Esophagus squamous epithelium (tissue), 5 donors: ENCODE measurements at regions not wholly inside any gene's neighbourhood (a gene's known extent, or its start where the extent isn't known, plus 50 kb on each side); places are given as distances from the start of the nearest gene placed in this dataset.

Source experiments
- DNase-seq: peaks from one replicate; lab custom pipeline; 2025; lab: John Stamatoyannopoulos, UW
- H3K27ac ChIP-seq, 4 donors: fragments of 200-600 bp; sonication (generic); one replicate each; pipeline ENCODE4 v1.5.1; 2016 to 2019; ENCODE audit warnings: mild to moderate bottlenecking in 1 of 4
- H3K27me3 ChIP-seq, 4 donors: fragments of 200-600 bp; sonication (generic); 1 replicate in 3 of 4; 2 replicates in 1 of 4; pipeline versions ENCODE4 v1.5.1 to v1.6.0; 2017 to 2021; ENCODE audit warnings: antibody characterized with exemption in 1 of 4
- H3K36me3 ChIP-seq, 3 donors: fragments of 200-600 bp; sonication (generic); one replicate each; pipeline ENCODE4 v1.5.1; 2016 to 2019
- H3K4me1 ChIP-seq, 3 donors: fragments of 200-600 bp; sonication (generic); one replicate each; pipeline ENCODE4 v1.5.1; 2017 to 2019
- H3K4me3 ChIP-seq, 4 donors: fragments of 200-600 bp; sonication (generic); 1 replicate in 3 of 4; 2 replicates in 1 of 4; pipeline ENCODE4 v1.5.1; 2016 to 2019; ENCODE audit warnings: mild to moderate bottlenecking in 2 of 4, moderate library complexity in 1 of 4
- H3K9me3 ChIP-seq, 3 donors: fragments of 200-600 bp; sonication (generic); one replicate each; pipeline ENCODE4 v1.5.1; 2016 to 2019
- POLR2A ChIP-seq, 4 donors: fragments of 450-650 bp; IDR thresholded peaks; one replicate each; pipeline ENCODE4 v1.6.1; 2017; ENCODE audit warnings: antibody characterized with exemption in 4 of 4, mild to moderate bottlenecking in 4 of 4, moderate library complexity in 3 of 4
- WGBS, 2 donors: methylation state at CpG; one replicate each; pipeline ENCODE4 v1.1.5; 2018; 5-methylcytosine and 5-hydroxymethylcytosine counted together
- intact Hi-C: fragments of 100-400 bp; cut with DNase I; formaldehyde crosslinking; loops from one replicate; pipeline ENCODE4 v1.15.0; 2022
- TF ChIP-seq, protein P1 (sequence below), 6 experiments: fragments of 450-650 bp in 4 of 6; fragments of 200-600 bp in 2 of 6; sonication (generic) in 2 of 6; IDR thresholded peaks; one replicate each; pipeline ENCODE4 v1.5.1; 2016 to 2019; ENCODE audit warnings: antibody characterized with exemption in 6 of 6, mild to moderate bottlenecking in 4 of 6, moderate library complexity in 4 of 6
- donor health status: DM: yes; HTN: yes; CAD: no.

GRCh38 chr14:27013678-27014077 lies 415.8 kb upstream of the NOVA1 start:
- no peaks in the 10 kb centered on the region for H3K4me1 ChIP-seq
- intact Hi-C loops, result no loop called here
- no peak overlapping the region for H3K4me3 ChIP-seq
- H3K36me3 ChIP-seq, result no peaks in the 10 kb centered on the region
- TF ChIP-seq, protein P1, sequence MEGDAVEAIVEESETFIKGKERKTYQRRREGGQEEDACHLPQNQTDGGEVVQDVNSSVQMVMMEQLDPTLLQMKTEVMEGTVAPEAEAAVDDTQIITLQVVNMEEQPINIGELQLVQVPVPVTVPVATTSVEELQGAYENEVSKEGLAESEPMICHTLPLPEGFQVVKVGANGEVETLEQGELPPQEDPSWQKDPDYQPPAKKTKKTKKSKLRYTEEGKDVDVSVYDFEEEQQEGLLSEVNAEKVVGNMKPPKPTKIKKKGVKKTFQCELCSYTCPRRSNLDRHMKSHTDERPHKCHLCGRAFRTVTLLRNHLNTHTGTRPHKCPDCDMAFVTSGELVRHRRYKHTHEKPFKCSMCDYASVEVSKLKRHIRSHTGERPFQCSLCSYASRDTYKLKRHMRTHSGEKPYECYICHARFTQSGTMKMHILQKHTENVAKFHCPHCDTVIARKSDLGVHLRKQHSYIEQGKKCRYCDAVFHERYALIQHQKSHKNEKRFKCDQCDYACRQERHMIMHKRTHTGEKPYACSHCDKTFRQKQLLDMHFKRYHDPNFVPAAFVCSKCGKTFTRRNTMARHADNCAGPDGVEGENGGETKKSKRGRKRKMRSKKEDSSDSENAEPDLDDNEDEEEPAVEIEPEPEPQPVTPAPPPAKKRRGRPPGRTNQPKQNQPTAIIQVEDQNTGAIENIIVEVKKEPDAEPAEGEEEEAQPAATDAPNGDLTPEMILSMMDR (IDR thresholded peaks at IDR 0.05), result no peak
- TF ChIP-seq POLR2A (IDR thresholded peaks at IDR 0.05), result no peak
- H3K9me3 ChIP-seq, result no peaks in the 10 kb centered on the region
- no peak for DNase-seq
- H3K27ac ChIP-seq, result no peak overlapping the region
- 81 to 87% methylated on average over 4 of the region's 4 CpGs for WGBS, 2 donors
- H3K27me3 ChIP-seq, result no peaks in the 10 kb centered on the region

GRCh38 chr14:27015065-27015464 lies 417.2 kb upstream of the NOVA1 start:
- no peaks in the 10 kb centered on the region for H3K4me1 ChIP-seq
- H3K4me3 ChIP-seq, result no peak overlapping the region
- intact Hi-C loops, result no loop called here
- no peak overlapping the region for H3K27ac ChIP-seq
- no peaks in the 10 kb centered on the region for H3K9me3 ChIP-seq
- no peak for TF ChIP-seq POLR2A (IDR thresholded peaks at IDR 0.05)
- TF ChIP-seq, protein P1 (IDR thresholded peaks at IDR 0.05), result no peak
- no peaks in the 10 kb centered on the region for H3K36me3 ChIP-seq
- 50 to 62% methylated on average over 1 of the region's 1 CpG for WGBS, 2 donors
- no peaks in the 10 kb centered on the region for H3K27me3 ChIP-seq
- DNase-seq, result no peak

GRCh38 chr14:27025648-27026047 lies 427.8 kb upstream of the NOVA1 start:
- no peaks in the 10 kb centered on the region for H3K9me3 ChIP-seq
- TF ChIP-seq, protein P1 (IDR thresholded peaks at IDR 0.05), result no peak
- no peak for TF ChIP-seq POLR2A (IDR thresholded peaks at IDR 0.05)
- DNase-seq, result no peak
- H3K36me3 ChIP-seq, result no peaks in the 10 kb centered on the region
- intact Hi-C loops, result no loop called here
- no peaks in the 10 kb centered on the region for H3K27me3 ChIP-seq
- WGBS, 2 donors, result 91 to 100% methylated on average over 1 of the region's 1 CpG
- no peak overlapping the region for H3K4me3 ChIP-seq
- no peak overlapping the region for H3K27ac ChIP-seq
- H3K4me1 ChIP-seq, result no peaks in the 10 kb centered on the region

- Histone ChIP-seq H3K4me3 (no peak overlapping the region), H3K36me3 (no peaks in the 10 kb centered on the region), H3K27ac (no peak overlapping the region), H3K27me3 (no peaks in the 10 kb centered on the region), H3K4me1 (no peaks in the 10 kb centered on the region), H3K9me3 (no peaks in the 10 kb centered on the region)
- no peak for DNase-seq
- TF ChIP-seq POLR2A (IDR thresholded peaks at IDR 0.05), result no peak
- TF ChIP-seq, protein P1 (IDR thresholded peaks at IDR 0.05), result no peak
- WGBS, 2 donors, result 71 to 75% methylated on average over 3 of the region's 3 CpGs
- intact Hi-C loops, result no loop called here
Measured at GRCh38 chr14:27026097-27026496, 428.3 kb upstream of the NOVA1 start.

DNA sequence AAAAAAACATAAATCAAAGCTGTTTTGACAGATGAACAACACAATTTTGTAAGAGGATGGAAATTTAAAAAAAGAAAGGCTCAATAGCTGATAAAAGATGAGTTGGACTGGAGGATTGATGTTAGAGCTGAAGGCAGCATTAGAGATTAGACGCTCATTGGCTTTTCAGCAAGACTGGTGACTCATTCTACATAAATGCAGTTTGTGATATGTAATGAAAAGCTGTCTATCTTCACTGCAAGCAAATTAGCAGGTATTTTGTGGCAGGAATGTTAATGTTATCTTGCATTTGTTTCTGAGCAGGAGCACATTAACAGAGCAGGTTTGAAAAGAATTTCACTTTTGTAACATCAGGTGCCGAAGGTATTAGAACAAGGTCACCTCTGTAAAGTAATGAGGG lies 442.7 kb upstream of the NOVA1 start:
- no peaks in the 10 kb centered on the region for H3K36me3 ChIP-seq
- whole genome bisulfite sequencing, 2 donors, result 37 to 48% methylated on average over 2 of the region's 2 CpGs
- TF ChIP-seq, protein P1 (IDR thresholded peaks at IDR 0.05), result no peak
- no peak for TF ChIP-seq POLR2A (IDR thresholded peaks at IDR 0.05)
- no peaks in the 10 kb centered on the region for H3K27me3 ChIP-seq
- intact Hi-C loops, result no loop called here
- no peak overlapping the region for H3K4me3 ChIP-seq
- H3K4me1 ChIP-seq, result no peaks in the 10 kb centered on the region
- no peak for DNase-seq
- H3K27ac ChIP-seq, result no peak overlapping the region
- H3K9me3 ChIP-seq, result no peaks in the 10 kb centered on the region
